Tibial nerve (tissue), 4 donors: ENCODE measurements at regions not wholly inside any gene's neighbourhood (a gene's known extent, or its start where the extent isn't known, plus 50 kb on each side); places are given as distances from the start of the nearest gene placed in this dataset.

ENCODE experiments used
- CTCF ChIP-seq, 5 experiments: fragments of 200-600 bp in 3 of 5; fragments of 450-650 bp in 2 of 5; sonication (generic) in 3 of 5; IDR thresholded peaks; one replicate each; pipeline ENCODE4 v1.5.1; 2016 to 2019; ENCODE audit warnings: antibody characterized with exemption in 5 of 5, mild to moderate bottlenecking in 3 of 5, moderate library complexity in 2 of 5
- EP300 ChIP-seq, 2 donors: sonication (generic); formaldehyde crosslinking; IDR thresholded peaks; one replicate each; pipeline ENCODE4 v1.6.1; 2017; ENCODE audit warnings: antibody characterized with exemption in 2 of 2, mild to moderate bottlenecking in 1 of 2
- POLR2A ChIP-seq, 2 donors: fragments of 450-650 bp; IDR thresholded peaks; one replicate each; pipeline ENCODE4 v1.6.1; 2017; ENCODE audit warnings: antibody characterized with exemption in 2 of 2, mild to moderate bottlenecking in 2 of 2, moderate library complexity in 2 of 2

GRCh38 chr13:109468123-109468522, 318.3 kb downstream of the IRS2 start:
- no peak for TF ChIP-seq CTCF (IDR thresholded peaks at IDR 0.05)
- no peak for TF ChIP-seq EP300 (IDR thresholded peaks at IDR 0.05)
- TF ChIP-seq POLR2A (IDR thresholded peaks at IDR 0.05) = no peak
